SK-N-SH (cell line): ENCODE measurements at regions not wholly inside any gene's neighbourhood (a gene's known extent, or its start where the extent isn't known, plus 50 kb on each side); places are given as distances from the start of the nearest gene placed in this dataset.

ENCODE experiments used
- CTCF ChIA-PET: fragments of 300-600, 350-600 bp; formaldehyde crosslinking; extraction: SDS; loops from one replicate; lab custom pipeline; 2021; lab: Yijun Ruan, JAX
- POLR2A ChIA-PET: fragments of 350-600 bp; sonication (Branson Sonifier 250); formaldehyde crosslinking; extraction: SDS; loops from one replicate; lab custom pipeline; 2020; ENCODE audit warnings: antibody characterized with exemption, inconsistent platforms; lab: Yijun Ruan, JAX
- DNase-seq: peaks from one replicate; pipeline ENCODE4 v3.0.0; 2012
- H2AFZ ChIP-seq: fragments of 200-600 bp; sonication (generic); 2 replicates; pipeline ENCODE4 v1.8.1; 2016; ENCODE audit warnings: antibody characterized with exemption, mild to moderate bottlenecking, low read depth
- H3F3A ChIP-seq: fragments of 200-600 bp; sonication (generic); replicated peaks from 2 replicates; pipeline ENCODE3; 2016; ENCODE audit warnings: antibody characterized with exemption, mild to moderate bottlenecking; ENCODE audit not compliant: insufficient read depth
- H3K27ac ChIP-seq, 2 experiments: fragments of 200-500 bp in 1 of 2; fragments of 200-600 bp in 1 of 2; sonication (Bioruptor generic) in 1 of 2; sonication (generic), shearing (Covaris generic) in 1 of 2; 2 replicates each; pipeline versions ENCODE4 v1.5.1 to v1.6.1; 2014 to 2016; ENCODE audit warnings: low read depth in 2 of 2, inconsistent platforms in 1 of 2, low read length in 1 of 2, mild to moderate bottlenecking in 1 of 2, mixed read lengths in 1 of 2
- H3K27me3 ChIP-seq: fragments of 200-600 bp; sonication (generic), shearing (Covaris generic); 2 replicates; pipeline ENCODE4 v1.6.1; 2016; ENCODE audit warnings: mixed run types; ENCODE audit not compliant: insufficient read depth
- H3K36me3 ChIP-seq, 2 experiments: fragments of 200-500 bp in 1 of 2; fragments of 200-600 bp in 1 of 2; sonication (Bioruptor generic) in 1 of 2; sonication (generic) in 1 of 2; replicated peaks in 1 of 2; 2 replicates each; pipeline versions ENCODE3 to v1.5.1; 2014 to 2016; ENCODE audit warnings: low read length in 1 of 2, mild to moderate bottlenecking in 1 of 2; ENCODE audit not compliant: insufficient read depth in 2 of 2, control insufficient read depth in 1 of 2
- H3K4me1 ChIP-seq, 2 experiments: fragments of 200-500 bp in 1 of 2; fragments of 200-600 bp in 1 of 2; sonication (Bioruptor generic) in 1 of 2; sonication (generic), shearing (Covaris generic) in 1 of 2; 2 replicates each; pipeline versions ENCODE4 v1.5.1 to v1.6.1; 2014 to 2016; ENCODE audit warnings: low read depth in 1 of 2, low read length in 1 of 2, mixed run types in 1 of 2; ENCODE audit not compliant: insufficient read depth in 2 of 2, control insufficient read depth in 1 of 2
- H3K4me2 ChIP-seq: fragments of 200-600 bp; sonication (generic), shearing (Covaris generic); 2 replicates; pipeline ENCODE4 v1.6.1; 2017; ENCODE audit warnings: mixed run types
- H3K4me3 ChIP-seq, 2 experiments: fragments of 200-500 bp in 1 of 2; fragments of 200-600 bp in 1 of 2; sonication (Bioruptor generic) in 1 of 2; sonication (generic), shearing (Covaris generic) in 1 of 2; 2 replicates each; pipeline versions ENCODE4 v1.5.1 to v1.8.1; 2014 to 2016; ENCODE audit warnings: low read depth in 2 of 2, inconsistent platforms in 1 of 2, low read length in 1 of 2, mild to moderate bottlenecking in 1 of 2, mixed read lengths in 1 of 2, moderate library complexity in 1 of 2
- H3K79me2 ChIP-seq: fragments of 200-600 bp; sonication (generic); 2 replicates; pipeline ENCODE4 v1.8.1; 2017; ENCODE audit warnings: mild to moderate bottlenecking; ENCODE audit not compliant: insufficient read depth
- H3K9ac ChIP-seq: fragments of 200-600 bp; sonication (generic); 2 replicates; pipeline ENCODE4 v1.6.1; 2017; ENCODE audit warnings: mixed run types
- H3K9me2 ChIP-seq: fragments of 200-600 bp; sonication (generic); 2 replicates; pipeline ENCODE4 v1.6.1; 2017; ENCODE audit warnings: mixed run types
- H3K9me3 ChIP-seq: fragments of 200-600 bp; sonication (generic); 2 replicates; pipeline ENCODE4 v1.6.1; 2017; ENCODE audit warnings: mixed run types, mild to moderate bottlenecking, moderate library complexity
- H4K20me1 ChIP-seq: fragments of 200-600 bp; sonication (generic); 2 replicates; pipeline ENCODE4 v1.6.1; 2017; ENCODE audit warnings: mild to moderate bottlenecking, mixed run types; ENCODE audit not compliant: insufficient read depth
- CHD2 ChIP-seq: fragments of 150-350 bp; IDR thresholded peaks from 2 replicates; pipeline ENCODE4 v1.6.1; 2018; ENCODE audit warnings: low read length; ENCODE audit not compliant: partially characterized antibody
- ELF1 ChIP-seq: IDR thresholded peaks from 2 replicates; pipeline ENCODE4 v1.4.0; 2012
- FOSL2 ChIP-seq: IDR thresholded peaks from 2 replicates; pipeline ENCODE4 v1.4.0; 2012; ENCODE audit warnings: low read depth, mild to moderate bottlenecking, moderate library complexity, borderline replicate concordance
- FOXJ3 ChIP-seq: sonication (generic); formaldehyde crosslinking; IDR thresholded peaks from 2 replicates; pipeline ENCODE4 v1.5.1; 2020; ENCODE audit warnings: mild to moderate bottlenecking, missing genetic modification reagents
- IRF3 ChIP-seq: fragments of 150-350 bp; IDR thresholded peaks from 2 replicates; pipeline ENCODE4 v1.6.1; 2016; ENCODE audit warnings: mild to moderate bottlenecking, low read depth, low read length
- JUND ChIP-seq: IDR thresholded peaks from 2 replicates; pipeline ENCODE4 v1.4.0; 2012
- MXI1 ChIP-seq: IDR thresholded peaks from 2 replicates; pipeline ENCODE4 v1.6.1; 2012; ENCODE audit warnings: mild to moderate bottlenecking, low read depth, low read length, improper control_type of control experiment
- SIN3A ChIP-seq: IDR thresholded peaks from 2 replicates; pipeline ENCODE4 v1.6.1; 2012; ENCODE audit warnings: low read depth, mild to moderate bottlenecking, low read length, moderate library complexity, borderline replicate concordance
- USF1 ChIP-seq: IDR thresholded peaks from 2 replicates; pipeline ENCODE4 v1.4.0; 2012; ENCODE audit warnings: low read depth, borderline replicate concordance
- WGBS: methylation state at CpG from one replicate; pipeline ENCODE4 v1.1.6; 2017; ENCODE audit warnings: low lambda C conversion rate; 5-methylcytosine and 5-hydroxymethylcytosine counted together

GRCh38 chr22:27214691-27215090 lies 557.3 kb downstream of the MIAT start:
- Histone ChIP-seq H3F3A (peaks cover 4% of the 10 kb centered on the region), H3K9ac (no peak overlapping the region), H3K9me2 (no peaks in the 10 kb centered on the region), H3K4me3 (no peak overlapping the region), H3K9me3 (no peaks in the 10 kb centered on the region)
- CTCF ChIA-PET, result interaction anchor here (1.3 to 1.4 kb wide), 2 partner anchors 11 to 458 kb away, joined by 3 to 4 read pairs; no protein-coding TSS in a partner anchor
- no peak for TF ChIP-seq USF1
- no peak for TF ChIP-seq FOXJ3 (CRISPR knock-in tag)
- TF ChIP-seq, all 33 proteins: peak for 0
- POLR2A ChIA-PET, result no interaction called here
- no peak for DNase-seq
- H3K79me2 ChIP-seq, result no peaks in the 10 kb centered on the region
- H4K20me1 ChIP-seq, result no peaks in the 10 kb centered on the region
- H3K27ac ChIP-seq, result no peak overlapping the region
- no peak overlapping the region for H3K4me2 ChIP-seq
- WGBS, result 81% methylated on average over 6 of the region's 6 CpGs
- no peak overlapping the region for H2AFZ ChIP-seq
- no peaks in the 10 kb centered on the region for H3K27me3 ChIP-seq
- no peaks in the 10 kb centered on the region for H3K36me3 ChIP-seq
- peaks cover 0 to 36% of the 10 kb centered on the region in 2 experiments; a peak in 2 of 4 replicates for H3K4me1 ChIP-seq

GRCh38 chr22:27215871-27216270 lies 558.5 kb downstream of the MIAT start:
- H3K4me2 ChIP-seq, result no peak overlapping the region
- no peaks in the 10 kb centered on the region for H3K9me2 ChIP-seq
- no peak overlapping the region for H3K9ac ChIP-seq
- POLR2A ChIA-PET, result no interaction called here
- no peak for TF ChIP-seq IRF3
- TF ChIP-seq, all 33 proteins: peak for 0
- Histone ChIP-seq H2AFZ (no peak overlapping the region), H3K4me3 (no peak overlapping the region), H3F3A (peaks cover 4% of the 10 kb centered on the region), H3K27ac (no peak overlapping the region), H4K20me1 (no peaks in the 10 kb centered on the region), H3K36me3 (no peaks in the 10 kb centered on the region), H3K4me1 (peaks cover 5 to 35% of the 10 kb centered on the region in 2 experiments; a peak in 2 of 4 replicates), H3K79me2 (no peaks in the 10 kb centered on the region), H3K27me3 (no peaks in the 10 kb centered on the region), H3K9me3 (no peaks in the 10 kb centered on the region)
- DNase-seq, result no peak
- CTCF ChIA-PET, result interaction anchor here (1.3 kb wide), 1 partner anchor 12 kb away, joined by 4 read pairs; no protein-coding TSS in a partner anchor
- WGBS, result 50% methylated on average over 5 of the region's 5 CpGs

- no peak overlapping the region for H3K9ac ChIP-seq
- H3K27ac ChIP-seq, result peak overlapping the region in 1 of 2 experiments; percentile 89; a peak in 1 of 4 replicates
- TF ChIP-seq ELF1 (no peak), FOSL2 (no peak), CHD2 (no peak), JUND (no peak), MXI1 (no peak), SIN3A (no peak)
- TF ChIP-seq, all 33 proteins: peak for 0
- Histone ChIP-seq H3K36me3 (no peaks in the 10 kb centered on the region), H3K9me3 (no peaks in the 10 kb centered on the region), H3K4me3 (no peak overlapping the region), H2AFZ (no peak overlapping the region), H3K4me2 (no peak overlapping the region), H4K20me1 (no peaks in the 10 kb centered on the region), H3K9me2 (no peaks in the 10 kb centered on the region), H3K4me1 (peaks cover 5 to 35% of the 10 kb centered on the region in 2 experiments; a peak in 2 of 4 replicates), H3K27me3 (no peaks in the 10 kb centered on the region), H3K79me2 (no peaks in the 10 kb centered on the region), H3F3A (peaks cover 4% of the 10 kb centered on the region)
- DNase-seq, result no peak
- 100% methylated on average over 1 of the region's 1 CpG for WGBS
- CTCF ChIA-PET, result no interaction called here
- POLR2A ChIA-PET, result no interaction called here
Observed at GRCh38 chr22:27216444-27216843, 559.1 kb downstream of the MIAT start.
